AG09319 (cell line): ENCODE measurements at regions not wholly inside any gene's neighbourhood (a gene's known extent, or its start where the extent isn't known, plus 50 kb on each side); places are given as distances from the start of the nearest gene placed in this dataset.

ENCODE experiments used
- DNase-seq: peaks from one replicate; pipeline ENCODE4 v3.0.0-alpha.2; 2010; ENCODE audit warnings: low read depth; ENCODE audit errors: extremely low read depth
- CTCF ChIP-seq: IDR thresholded peaks from 2 replicates; pipeline ENCODE4 v1.5.1; 2011; ENCODE audit warnings: low read depth, mild to moderate bottlenecking, inconsistent platforms, low read length, moderate library complexity

GRCh38 chr5:56471707-56472106 is 238.6 kb upstream of the ANKRD55 start:
- TF ChIP-seq CTCF = no peak
- no peak for DNase-seq

GRCh38 chr5:56470007-56470406 is 236.9 kb upstream of the ANKRD55 start:
- no peak for TF ChIP-seq CTCF
- DNase-seq = no peak

GRCh38 chr5:56468277-56468676 is 235.1 kb upstream of the ANKRD55 start:
- DNase-seq = no peak
- TF ChIP-seq CTCF = no peak

- no peak for TF ChIP-seq CTCF
- no peak for DNase-seq
Observed at GRCh38 chr5:56467176-56467717, 234.1 kb upstream of the ANKRD55 start.

GRCh38 chr5:56466136-56466816 is 233.1 kb upstream of the ANKRD55 start:
- no peak for DNase-seq

GRCh38 chr5:56465769-56466135 is 232.6 kb upstream of the ANKRD55 start:
- no peak for TF ChIP-seq CTCF
- DNase-seq = no peak

More at GRCh38 chr5:56466136-56466816, 233.1 kb upstream of the ANKRD55 start:
- no peak for TF ChIP-seq CTCF

GRCh38 chr5:56464935-56465768 is 232.0 kb upstream of the ANKRD55 start:
- DNase-seq = no peak
- no peak for TF ChIP-seq CTCF
